ENCODE measurements at regions not wholly inside any gene's neighbourhood (a gene's known extent, or its start where the extent isn't known, plus 50 kb on each side); places are given as distances from the start of the nearest gene placed in this dataset.

DNA sequence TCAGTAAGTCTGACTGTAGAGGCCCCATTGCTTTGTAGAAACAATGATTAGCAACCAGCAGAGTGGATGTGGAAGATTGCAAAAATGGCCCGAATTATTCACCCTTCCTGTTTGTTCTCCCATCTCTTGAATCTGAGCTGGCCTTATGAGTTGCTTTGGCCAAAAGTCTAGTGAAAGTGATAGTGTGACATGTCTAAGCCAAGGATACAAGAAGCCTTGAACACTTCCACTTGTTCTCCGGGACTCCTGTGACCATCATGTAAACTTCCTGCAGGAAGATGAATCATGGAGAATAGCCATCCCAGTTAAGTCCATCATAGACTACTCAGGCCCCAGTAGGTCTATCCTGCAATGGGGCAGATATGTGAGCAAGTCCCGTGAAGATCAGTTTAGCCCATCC, 252.0 kb upstream of the JAG1 start:
- no peak for DNase-seq

DNA sequence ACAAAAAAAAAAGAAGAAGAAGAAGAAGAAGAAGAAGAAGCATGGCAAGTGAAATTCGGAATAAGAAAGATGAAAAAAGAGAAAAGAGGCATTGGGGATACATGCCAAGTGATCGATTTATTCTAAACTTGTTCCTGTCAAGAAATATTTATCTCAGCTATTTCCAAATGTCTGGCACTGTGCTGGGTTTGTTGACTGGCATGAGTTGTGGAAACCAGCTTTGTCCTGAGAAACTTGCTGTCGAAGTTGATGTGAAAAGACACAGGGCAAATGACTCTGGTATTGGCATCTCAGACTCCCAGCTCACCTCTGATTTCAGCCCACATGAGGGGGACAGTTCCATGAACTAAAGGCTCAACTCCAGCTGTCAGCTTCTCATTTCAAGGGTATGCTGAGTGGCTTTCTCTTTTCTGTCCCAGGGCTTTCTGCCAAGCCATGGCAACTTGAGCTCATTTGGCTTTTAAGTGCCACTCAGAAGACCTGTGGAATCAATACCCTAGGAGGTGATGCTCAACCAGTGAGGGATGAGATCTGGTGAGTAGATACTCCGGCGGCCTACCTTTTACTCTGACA, 253.3 kb upstream of the JAG1 start:
- DNase-seq = no peak

DNA sequence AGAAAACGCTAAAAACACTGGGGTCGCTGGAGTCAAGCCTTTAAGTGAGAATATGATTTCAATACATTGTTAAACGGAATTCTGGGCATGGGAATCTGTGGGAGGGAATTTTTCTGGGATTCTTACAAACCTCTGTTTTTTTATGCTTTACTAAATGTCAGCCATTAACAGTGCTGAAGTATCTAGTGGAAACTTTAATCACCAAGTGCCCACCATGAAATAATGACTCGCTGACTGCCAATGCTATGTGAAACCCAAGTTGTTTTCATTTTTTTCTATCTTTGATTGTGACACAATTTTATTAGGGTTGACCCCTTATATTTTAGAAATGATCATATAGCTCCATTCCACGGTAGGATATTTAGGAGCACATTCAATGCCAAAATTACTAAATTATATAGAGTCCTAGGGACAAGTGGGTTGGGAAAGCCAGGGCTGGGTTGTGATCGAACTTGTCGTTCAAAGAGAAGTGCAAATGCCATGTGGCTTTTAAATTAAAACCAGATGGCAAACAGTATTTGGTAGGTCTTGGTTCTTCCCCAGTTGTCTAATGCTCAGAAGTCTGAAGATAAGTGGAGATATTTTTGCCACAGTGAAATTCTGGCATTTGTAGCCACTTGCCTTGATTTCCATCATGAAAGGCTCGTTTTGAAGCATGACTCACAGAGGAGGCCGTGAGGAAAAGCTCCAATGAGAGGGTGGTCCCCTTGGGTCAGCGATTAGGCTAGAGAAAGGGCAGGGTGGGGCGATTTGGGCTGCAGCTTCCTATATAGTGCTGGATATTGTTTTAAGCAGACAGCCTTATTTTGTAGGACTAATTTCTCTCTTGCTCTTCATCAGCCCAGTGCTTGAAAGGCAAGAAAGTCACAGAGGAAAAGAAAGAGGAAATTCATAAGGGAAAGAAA, 254.4 kb upstream of the JAG1 start:
- no peak for DNase-seq

DNA sequence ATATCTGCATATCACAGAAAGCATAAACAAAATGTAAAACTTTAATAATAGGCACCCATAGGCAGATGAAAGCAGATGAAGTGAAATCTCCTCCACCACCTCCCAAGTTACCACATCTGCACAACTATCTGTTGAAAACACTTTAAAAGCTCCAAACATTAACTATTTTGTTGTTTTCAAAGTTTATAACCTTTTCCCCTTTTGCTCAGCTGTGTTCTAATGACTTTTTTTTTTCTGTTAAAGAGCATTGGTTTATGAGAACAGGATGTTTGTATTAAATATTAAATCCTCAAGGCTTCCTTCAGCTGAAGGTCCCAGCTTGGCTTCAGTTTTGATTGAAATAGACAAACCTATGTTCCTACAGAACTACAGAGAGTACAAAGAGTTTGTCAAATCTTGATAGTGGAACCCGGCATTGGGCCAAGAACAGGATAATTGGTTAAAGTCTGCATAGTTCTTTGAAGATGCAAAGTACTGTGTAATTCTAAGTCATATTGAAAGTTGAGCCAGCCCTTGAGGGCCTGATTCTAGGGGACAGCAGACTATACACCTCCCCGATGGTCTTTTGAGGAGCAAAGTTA, 255.1 kb upstream of the JAG1 start:
- DNase-seq = no peak

DNA sequence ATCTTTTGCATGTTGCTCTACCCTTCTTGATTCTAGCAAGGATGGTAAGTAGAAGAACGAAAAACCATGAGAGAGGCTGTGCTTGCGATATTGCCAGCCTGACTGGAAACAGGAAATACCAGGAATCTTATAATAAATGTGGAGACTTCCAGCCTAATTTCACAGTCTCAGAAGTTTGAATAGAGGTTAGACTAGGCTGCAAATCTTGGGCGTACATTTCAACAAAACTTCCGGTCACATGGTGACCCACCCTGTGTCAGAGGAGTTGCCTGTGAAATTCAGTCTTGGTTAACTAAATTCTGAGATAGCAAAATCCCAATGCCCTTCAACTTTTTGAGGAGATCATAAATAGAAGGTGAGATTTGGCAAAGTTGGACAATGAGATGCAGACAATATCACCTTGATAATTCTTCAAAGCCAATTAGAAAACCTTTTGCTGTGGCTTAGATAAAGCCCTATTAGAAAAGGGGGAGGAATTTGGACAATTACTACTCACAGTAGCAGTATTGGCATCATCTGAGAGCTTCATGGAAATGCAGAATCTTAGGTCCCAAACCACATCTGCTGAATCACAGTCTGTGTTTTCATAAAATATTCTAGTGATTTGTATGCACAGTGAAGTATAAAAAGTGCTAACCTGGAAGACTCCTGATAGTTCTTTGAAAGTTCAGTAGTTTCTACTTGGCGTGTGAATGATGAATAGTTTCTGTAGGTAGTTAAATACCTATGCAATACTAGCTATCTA, 262.0 kb upstream of the JAG1 start:
- no peak for DNase-seq

GRCh38 chr20:10936786-10937185, 263.0 kb upstream of the JAG1 start:
- no peak for DNase-seq

- DNase-seq = no peak
Measured at GRCh38 chr20:10939331-10939941, 265.6 kb upstream of the JAG1 start.

- no peak for DNase-seq
Measured at GRCh38 chr20:10940941-10941340, 267.1 kb upstream of the JAG1 start.

DNA sequence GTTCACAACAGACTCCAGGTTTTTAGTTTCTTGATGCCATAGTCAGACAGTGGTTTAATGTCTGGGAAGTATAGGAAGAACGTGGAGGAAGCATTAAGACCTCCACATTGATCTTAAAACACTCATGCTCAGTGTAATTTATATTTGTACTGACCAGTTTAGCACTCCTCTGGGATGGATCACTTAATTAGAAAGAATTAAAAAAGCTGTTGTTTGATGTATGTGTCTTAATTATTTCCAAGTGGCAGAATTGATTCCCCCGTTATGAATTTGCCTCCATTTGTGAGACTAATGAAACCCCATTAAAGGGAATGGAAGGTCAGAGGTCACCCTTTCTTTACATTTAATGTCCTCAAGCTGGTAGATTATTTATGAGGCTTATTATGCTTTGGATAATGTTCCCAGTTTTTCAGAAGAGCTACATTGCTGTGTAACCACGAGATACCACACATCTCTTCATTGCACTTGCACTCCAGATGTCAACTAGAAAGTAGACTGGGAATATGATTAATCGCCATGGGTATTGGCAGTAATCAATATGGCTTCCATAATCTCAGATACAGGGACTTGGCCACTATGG, 270.0 kb upstream of the JAG1 start:
- no peak for DNase-seq

DNA sequence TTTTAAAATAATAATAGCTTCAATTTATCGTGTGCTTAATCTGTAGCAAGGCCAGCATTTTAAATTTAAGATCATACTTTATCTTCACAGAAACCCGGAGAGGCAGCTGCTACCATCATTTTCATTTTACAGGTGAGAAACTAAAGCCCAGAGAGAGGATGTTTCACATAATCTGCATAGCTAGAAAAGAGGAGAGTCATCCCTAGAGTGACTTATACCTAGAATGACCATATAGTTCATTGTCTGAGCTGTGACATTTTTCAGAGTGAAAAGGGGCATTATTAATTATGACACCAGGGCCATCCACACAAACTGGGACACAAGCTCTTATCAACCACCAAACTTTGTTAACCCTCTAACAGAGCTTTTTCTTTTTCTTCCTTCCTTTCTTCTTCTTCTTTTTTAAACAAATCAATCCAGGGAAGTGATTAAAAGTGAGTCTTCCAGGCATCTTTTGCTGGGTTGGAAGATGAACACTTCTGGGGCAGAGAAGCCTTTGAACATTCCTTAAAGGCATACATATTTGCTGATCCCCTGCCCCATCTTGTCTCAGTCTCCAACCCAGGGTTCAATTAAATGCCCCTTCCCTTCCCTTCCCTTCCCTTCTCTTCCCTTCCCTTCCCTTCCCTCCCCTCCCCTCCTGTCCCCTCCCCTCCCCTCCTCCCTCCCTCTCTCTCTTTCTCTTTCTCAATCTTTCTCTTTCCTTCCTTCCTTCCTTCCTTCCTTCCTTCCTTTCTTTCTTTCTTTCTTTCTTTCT, 272.5 kb upstream of the JAG1 start:
- no peak for DNase-seq

DNA sequence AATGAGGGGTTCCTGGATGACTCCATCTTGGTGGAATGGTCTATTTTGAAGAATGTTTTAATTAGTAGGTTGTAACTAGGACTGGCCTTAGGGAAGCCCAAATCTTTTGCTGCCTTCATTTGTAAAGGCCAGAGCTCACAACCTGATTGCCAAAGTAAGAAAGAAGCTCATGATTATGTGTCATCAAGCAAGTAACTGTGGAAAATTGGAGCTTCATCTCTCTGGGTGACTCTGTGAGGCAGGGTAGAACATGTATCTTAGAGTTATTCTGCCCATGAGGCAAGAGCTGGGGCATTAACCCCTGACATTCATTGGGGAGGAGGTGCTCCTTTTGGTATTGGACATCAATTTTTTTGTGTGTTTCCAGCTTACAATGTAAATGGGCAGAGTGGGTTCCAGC, 273.9 kb upstream of the JAG1 start:
- DNase-seq = no peak

- no peak for DNase-seq
Measured at GRCh38 chr20:10949930-10950783, 276.4 kb upstream of the JAG1 start.

DNA sequence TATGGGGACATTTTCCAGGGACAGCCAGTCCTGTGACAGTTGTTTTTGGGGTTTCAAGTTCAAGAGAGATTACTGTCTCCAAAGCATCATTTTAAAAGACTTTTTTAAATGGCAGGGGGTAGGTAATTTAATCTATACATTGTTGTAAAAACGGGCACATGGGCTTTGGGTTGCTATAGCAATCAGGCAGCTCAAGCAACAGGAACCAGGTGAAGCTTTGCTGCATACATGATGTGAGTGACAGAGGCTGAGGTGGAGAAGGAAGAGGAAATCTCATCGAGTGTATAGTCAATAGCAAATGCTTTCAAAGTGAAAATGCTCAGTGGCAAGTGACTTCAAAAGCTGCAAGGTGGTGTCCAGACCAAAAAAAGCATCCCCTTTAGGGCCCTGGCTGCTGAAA, 277.4 kb upstream of the JAG1 start:
- no peak for DNase-seq

GRCh38 chr20:10951904-10952303, 278.1 kb upstream of the JAG1 start:
- DNase-seq = no peak

- no peak for DNase-seq
Measured at GRCh38 chr20:10953437-10953836, 279.6 kb upstream of the JAG1 start.

DNA sequence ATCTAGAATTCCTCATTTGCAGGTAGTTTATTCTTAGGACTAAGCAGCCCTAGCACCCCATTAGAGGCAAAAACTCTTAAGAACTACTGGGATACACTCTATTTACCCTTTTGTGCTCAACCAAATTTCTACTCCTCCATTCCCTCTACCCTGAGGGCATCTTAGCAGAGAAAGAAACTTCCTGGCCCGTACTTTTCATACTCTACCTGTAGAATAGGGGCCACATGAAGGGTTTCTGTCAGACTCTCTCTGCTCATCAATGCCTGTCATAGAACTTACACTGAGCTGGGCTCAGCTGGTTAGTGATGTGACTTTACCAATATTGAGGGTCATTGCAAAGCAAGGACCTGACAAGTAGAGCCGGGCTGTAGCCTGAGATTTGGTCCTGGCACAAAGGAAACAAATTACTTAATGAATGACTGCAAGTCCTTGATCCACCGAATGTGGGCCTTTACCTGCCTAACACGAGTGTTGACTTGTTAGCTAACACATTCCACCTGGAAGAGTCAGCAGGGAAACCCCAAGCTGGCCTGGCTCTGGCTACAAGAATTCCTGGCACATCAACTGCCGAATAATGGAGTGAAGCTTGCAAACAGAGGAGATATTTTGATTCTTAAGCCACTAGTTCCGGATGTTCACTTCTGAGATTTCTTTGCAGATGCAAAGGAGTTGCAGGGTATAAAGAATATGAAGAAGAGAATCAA, 280.5 kb upstream of the JAG1 start:
- DNase-seq = no peak

DNA sequence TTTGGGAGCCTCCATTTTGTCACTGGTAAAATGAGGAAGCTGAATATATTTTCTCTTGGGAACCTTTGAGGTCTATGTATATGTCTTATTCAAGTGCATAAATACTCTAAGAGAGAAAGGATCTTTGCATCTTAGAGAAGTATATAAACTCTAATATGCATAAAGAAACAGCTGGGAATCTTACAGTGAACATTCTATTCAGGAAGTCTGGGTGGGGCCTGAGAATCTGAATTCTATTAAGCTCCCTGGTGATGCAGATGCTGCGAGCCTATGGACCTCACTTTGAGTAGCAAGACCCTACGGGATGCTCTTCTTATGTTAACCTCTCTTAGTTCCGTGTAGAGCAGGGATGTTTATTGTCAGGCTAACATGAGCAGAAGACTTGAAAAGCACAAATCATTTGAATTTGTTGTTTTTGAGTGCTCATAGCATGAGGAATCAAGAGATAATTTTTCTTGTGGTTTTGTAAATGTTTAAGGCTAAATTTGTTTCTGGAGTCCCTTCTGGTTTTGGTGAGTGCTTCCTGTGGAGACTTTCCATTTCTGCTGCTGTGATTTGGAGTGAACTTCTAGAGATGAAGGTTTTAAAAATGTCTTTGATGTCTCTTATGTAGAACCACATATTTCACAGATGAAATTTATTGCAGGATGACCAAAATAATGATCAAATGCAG, 281.2 kb upstream of the JAG1 start:
- DNase-seq = no peak

GRCh38 chr20:10958279-10958678, 284.5 kb upstream of the JAG1 start:
- no peak for DNase-seq

DNA sequence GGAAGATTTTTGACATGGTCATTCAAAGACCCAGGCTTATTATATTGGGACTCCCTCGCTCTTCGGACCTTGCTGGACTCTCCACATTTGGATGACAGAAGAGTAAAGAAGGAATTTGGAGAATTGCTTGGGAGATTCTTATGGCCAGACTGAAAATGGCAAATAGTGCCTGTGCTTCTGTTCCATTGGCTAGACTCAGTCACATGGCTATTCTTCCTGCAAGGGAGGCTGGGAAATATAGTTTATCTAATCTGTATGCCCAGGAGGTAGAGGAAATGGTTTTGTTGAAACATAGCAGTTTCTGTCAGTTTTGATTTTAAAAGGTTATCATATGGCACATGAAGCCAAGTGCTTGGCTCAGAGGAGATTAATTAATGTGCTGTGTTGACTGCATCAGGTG, 286.6 kb upstream of the JAG1 start:
- DNase-seq = no peak
